CD8-positive, alpha-beta memory T cell (primary cell): ENCODE measurements at regions not wholly inside any gene's neighbourhood (a gene's known extent, or its start where the extent isn't known, plus 50 kb on each side); places are given as distances from the start of the nearest gene placed in this dataset.

Source experiments
- CTCF ChIA-PET: fragments of 350-600 bp; sonication (Branson Sonifier 250); formaldehyde crosslinking; loops from one replicate; lab custom pipeline; 2021; ENCODE audit warnings: antibody characterized with exemption; lab: Charles Lee
- POLR2A ChIA-PET: fragments of 350-600 bp; sonication (Branson Sonifier 250); formaldehyde crosslinking; loops from one replicate; lab custom pipeline; 2021; ENCODE audit warnings: antibody characterized with exemption; lab: Charles Lee
- DNase-seq, 5 donors: peaks; one replicate each; pipeline versions ENCODE4 v3.0.0 to v3.0.0-alpha.2; 2020 to 2022; ENCODE audit warnings: mixed read lengths in 1 of 5
- H3K27ac ChIP-seq: one replicate; pipeline ENCODE4 v1.7.0; 2013; ENCODE audit warnings: low read depth, mild to moderate bottlenecking, low read length, moderate library complexity
- H3K27me3 ChIP-seq: 2 replicates; pipeline ENCODE4 v1.7.0; 2013; ENCODE audit warnings: low read length, mild to moderate bottlenecking; ENCODE audit not compliant: insufficient read depth, poor library complexity, severe bottlenecking
- H3K36me3 ChIP-seq: 2 replicates; pipeline ENCODE4 v1.7.0; 2013; ENCODE audit warnings: mild to moderate bottlenecking, low read length, moderate library complexity; ENCODE audit not compliant: insufficient read depth
- H3K4me1 ChIP-seq: 2 replicates; pipeline ENCODE4 v1.7.0; 2013; ENCODE audit warnings: mild to moderate bottlenecking, low read length, moderate library complexity; ENCODE audit not compliant: insufficient read depth
- H3K4me3 ChIP-seq: 2 replicates; pipeline ENCODE4 v1.7.0; 2013; ENCODE audit warnings: mild to moderate bottlenecking, low read length
- H3K9me3 ChIP-seq: 2 replicates; pipeline ENCODE4 v1.7.0; 2013; ENCODE audit warnings: mild to moderate bottlenecking, low read length
- H3K27ac Mint-ChIP-seq, 8 donors: one replicate each; pipeline ENCODE4 v1.8.0; 2020 to 2021; ENCODE audit warnings: mixed read lengths in 8 of 8, mild to moderate bottlenecking in 6 of 8, inconsistent platforms in 3 of 8, moderate library complexity in 3 of 8
- H3K27me3 Mint-ChIP-seq, 2 donors: one replicate each; pipeline ENCODE4 v1.8.0; 2020 to 2021; ENCODE audit warnings: mixed read lengths in 2 of 2, mild to moderate bottlenecking in 1 of 2, moderate library complexity in 1 of 2
- H3K36me3 Mint-ChIP-seq, 3 donors: one replicate each; pipeline ENCODE4 v1.8.0; 2020 to 2021; ENCODE audit warnings: mixed read lengths in 3 of 3, inconsistent platforms in 1 of 3, mild to moderate bottlenecking in 1 of 3
- H3K4me1 Mint-ChIP-seq, 3 donors: one replicate each; pipeline ENCODE4 v1.8.0; 2020 to 2021; ENCODE audit warnings: mixed read lengths in 3 of 3, inconsistent platforms in 1 of 3, mild to moderate bottlenecking in 1 of 3
- H3K4me3 Mint-ChIP-seq, 7 donors: one replicate each; pipeline ENCODE4 v1.8.0; 2020 to 2021; ENCODE audit warnings: mixed read lengths in 7 of 7, mild to moderate bottlenecking in 6 of 7, moderate library complexity in 4 of 7, inconsistent platforms in 2 of 7
- H3K9me3 Mint-ChIP-seq, 5 donors: one replicate each; pipeline ENCODE4 v1.8.0; 2020 to 2022; ENCODE audit warnings: mixed read lengths in 5 of 5, mild to moderate bottlenecking in 3 of 5, moderate library complexity in 2 of 5, inconsistent platforms in 1 of 5

GRCh38 chr11:115587718-115588342 is 83.6 kb upstream of the CADM1 start:
- no peaks in the 10 kb centered on the region for H3K4me1 Mint-ChIP-seq
- Histone ChIP-seq H3K4me3 (no peak overlapping the region), H3K27ac (no peak overlapping the region), H3K27me3 (no peaks in the 10 kb centered on the region), H3K36me3 (no peaks in the 10 kb centered on the region), H3K4me1 (no peaks in the 10 kb centered on the region), H3K9me3 (peaks cover 5% of the 10 kb centered on the region)
- peaks cover 0 to 15% (median 10%) of the 10 kb centered on the region in 5 donors for H3K9me3 Mint-ChIP-seq
- POLR2A ChIA-PET = no interaction called here
- DNase-seq = no peak
- H3K36me3 Mint-ChIP-seq = no peaks in the 10 kb centered on the region
- no peak overlapping the region for H3K27ac Mint-ChIP-seq
- H3K27me3 Mint-ChIP-seq = peaks cover 3 to 8% of the 10 kb centered on the region in 2 donors
- no peak overlapping the region for H3K4me3 Mint-ChIP-seq
- CTCF ChIA-PET = no interaction called here

- no peak for DNase-seq
- H3K4me3 Mint-ChIP-seq = no peak overlapping the region
- H3K9me3 ChIP-seq = peaks cover 5% of the 10 kb centered on the region
- H3K36me3 Mint-ChIP-seq = no peaks in the 10 kb centered on the region
- H3K4me1 ChIP-seq = no peaks in the 10 kb centered on the region
- H3K4me3 ChIP-seq = no peak overlapping the region
- ChIA-PET CTCF (no interaction called here), POLR2A (no interaction called here)
- H3K27ac ChIP-seq = no peak overlapping the region
- H3K9me3 Mint-ChIP-seq = peaks cover 2 to 15% (median 10%) of the 10 kb centered on the region in 5 donors
- H3K27me3 ChIP-seq = no peaks in the 10 kb centered on the region
- H3K36me3 ChIP-seq = no peaks in the 10 kb centered on the region
- H3K27ac Mint-ChIP-seq = no peak overlapping the region
- peaks cover 2 to 3% of the 10 kb centered on the region in 2 donors for H3K27me3 Mint-ChIP-seq
- H3K4me1 Mint-ChIP-seq = no peaks in the 10 kb centered on the region
Observed at GRCh38 chr11:115585361-115586024, 81.3 kb upstream of the CADM1 start.

GRCh38 chr11:115581871-115582639 is 77.8 kb upstream of the CADM1 start:
- H3K4me1 ChIP-seq = no peaks in the 10 kb centered on the region
- no peak overlapping the region for H3K27ac ChIP-seq
- Mint-ChIP-seq H3K36me3 (no peaks in the 10 kb centered on the region), H3K4me1 (no peaks in the 10 kb centered on the region), H3K4me3 (no peak overlapping the region), H3K9me3 (peaks cover 0 to 3% (median 3%) of the 10 kb centered on the region in 5 donors), H3K27ac (no peak overlapping the region), H3K27me3 (no peaks in the 10 kb centered on the region)
- ChIA-PET CTCF (no interaction called here), POLR2A (no interaction called here)
- no peak for DNase-seq
- H3K9me3 ChIP-seq = no peaks in the 10 kb centered on the region
- H3K4me3 ChIP-seq = no peak overlapping the region
- no peaks in the 10 kb centered on the region for H3K27me3 ChIP-seq
- no peaks in the 10 kb centered on the region for H3K36me3 ChIP-seq

- H3K27ac Mint-ChIP-seq = no peak overlapping the region
- no peak overlapping the region for H3K4me3 ChIP-seq
- DNase-seq = no peak
- H3K36me3 Mint-ChIP-seq = no peaks in the 10 kb centered on the region
- no peaks in the 10 kb centered on the region for H3K27me3 ChIP-seq
- H3K27me3 Mint-ChIP-seq = no peaks in the 10 kb centered on the region
- no peaks in the 10 kb centered on the region for H3K36me3 ChIP-seq
- peaks cover 0 to 2% (median 0%) of the 10 kb centered on the region in 5 donors for H3K9me3 Mint-ChIP-seq
- ChIA-PET POLR2A (no interaction called here), CTCF (no interaction called here)
- no peaks in the 10 kb centered on the region for H3K9me3 ChIP-seq
- no peaks in the 10 kb centered on the region for H3K4me1 ChIP-seq
- H3K27ac ChIP-seq = no peak overlapping the region
- no peak overlapping the region for H3K4me3 Mint-ChIP-seq
- H3K4me1 Mint-ChIP-seq = no peaks in the 10 kb centered on the region
Observed at GRCh38 chr11:115580927-115581680, 76.9 kb upstream of the CADM1 start.

- H3K27ac Mint-ChIP-seq = no peak overlapping the region
- ChIA-PET CTCF (no interaction called here), POLR2A (no interaction called here)
Observed at GRCh38 chr11:115580416-115580815, 76.2 kb upstream of the CADM1 start.

GRCh38 chr11:115579181-115579825 is 75.1 kb upstream of the CADM1 start:
- Histone ChIP-seq H3K27ac (no peak overlapping the region), H3K4me1 (no peaks in the 10 kb centered on the region), H3K4me3 (no peak overlapping the region), H3K36me3 (no peaks in the 10 kb centered on the region), H3K27me3 (no peaks in the 10 kb centered on the region), H3K9me3 (no peaks in the 10 kb centered on the region)
- POLR2A ChIA-PET = no interaction called here
- CTCF ChIA-PET = no interaction called here
- Mint-ChIP-seq H3K36me3 (no peaks in the 10 kb centered on the region), H3K4me1 (no peaks in the 10 kb centered on the region), H3K27ac (no peak overlapping the region), H3K9me3 (peaks cover 0 to 2% (median 0%) of the 10 kb centered on the region in 5 donors), H3K4me3 (no peak overlapping the region), H3K27me3 (peaks cover 0 to 2% of the 10 kb centered on the region in 2 donors)
- no peak for DNase-seq

More at GRCh38 chr11:115580416-115580815, 76.2 kb upstream of the CADM1 start:
- no peaks in the 10 kb centered on the region for H3K27me3 ChIP-seq
- Mint-ChIP-seq H3K27me3 (no peaks in the 10 kb centered on the region), H3K36me3 (no peaks in the 10 kb centered on the region), H3K4me1 (no peaks in the 10 kb centered on the region), H3K9me3 (peaks cover 0 to 2% (median 0%) of the 10 kb centered on the region in 5 donors), H3K4me3 (no peak overlapping the region)
- no peak overlapping the region for H3K4me3 ChIP-seq
- no peak overlapping the region for H3K27ac ChIP-seq
- H3K9me3 ChIP-seq = no peaks in the 10 kb centered on the region
- no peak for DNase-seq
- H3K36me3 ChIP-seq = no peaks in the 10 kb centered on the region
- no peaks in the 10 kb centered on the region for H3K4me1 ChIP-seq

GRCh38 chr11:115578275-115578674 is 74.1 kb upstream of the CADM1 start:
- Mint-ChIP-seq H3K4me1 (no peaks in the 10 kb centered on the region), H3K27ac (no peak overlapping the region)

More at GRCh38 chr11:115578275-115578674, 74.1 kb upstream of the CADM1 start:
- Histone ChIP-seq H3K4me3 (no peak overlapping the region), H3K27ac (no peak overlapping the region), H3K36me3 (no peaks in the 10 kb centered on the region), H3K27me3 (no peaks in the 10 kb centered on the region), H3K4me1 (no peaks in the 10 kb centered on the region), H3K9me3 (no peaks in the 10 kb centered on the region)
- H3K27me3 Mint-ChIP-seq = peaks cover 0 to 2% of the 10 kb centered on the region in 2 donors
- H3K36me3 Mint-ChIP-seq = no peaks in the 10 kb centered on the region
- no peak overlapping the region for H3K4me3 Mint-ChIP-seq
- peaks cover 0 to 2% (median 0%) of the 10 kb centered on the region in 5 donors for H3K9me3 Mint-ChIP-seq
- ChIA-PET POLR2A (no interaction called here), CTCF (no interaction called here)
- DNase-seq = no peak
